ENCODE measurements at regions not wholly inside any gene's neighbourhood (a gene's known extent, or its start where the extent isn't known, plus 50 kb on each side); places are given as distances from the start of the nearest gene placed in this dataset.

DNA sequence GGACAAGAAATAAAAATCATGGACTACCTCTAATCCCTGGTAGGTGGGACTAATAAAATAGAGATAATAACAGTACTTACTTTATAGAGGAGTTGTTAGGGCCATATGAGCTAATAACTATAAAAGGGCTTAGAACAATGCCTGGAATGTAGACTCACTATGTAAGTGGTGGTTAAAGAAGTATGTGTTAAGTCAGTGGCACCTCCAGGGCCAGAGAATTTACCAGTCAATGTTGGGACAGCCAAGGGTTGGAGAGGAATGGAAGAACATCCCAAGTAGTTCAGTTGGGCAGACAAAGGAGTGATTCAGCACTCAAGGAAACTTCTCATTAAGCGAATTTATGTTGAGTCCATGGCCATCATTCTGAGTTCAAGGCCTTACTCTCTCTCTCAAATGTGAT lies 116.8 kb downstream of the OTOR start:
- Histone ChIP-seq H2AFZ (ENCODE audit: control insufficient read depth, low read depth, low read length) (no peak overlapping the region), H3K4me1 (ENCODE audit: control insufficient read depth, insufficient read depth, low read length) (no peaks in the 10 kb centered on the region), H3K4me3 (no peak overlapping the region), H3K27me3 (replicated peaks in 1 of 2; ENCODE audit: control insufficient read depth in 2 of 2, insufficient read depth in 2 of 2, low read length in 1 of 2) (no peaks in the 10 kb centered on the region), H3K9ac (ENCODE audit: control insufficient read depth, insufficient read depth, low read length) (no peak overlapping the region), H3K27ac (ENCODE audit: control insufficient read depth, insufficient read depth) (no peak overlapping the region), H3K9me3 (replicated peaks; ENCODE audit: control insufficient read depth, insufficient read depth, low read length) (no peaks in the 10 kb centered on the region), H3K79me2 (ENCODE audit: control insufficient read depth, insufficient read depth, low read length) (no peaks in the 10 kb centered on the region), H3K4me2 (ENCODE audit: control insufficient read depth, insufficient read depth) (no peak overlapping the region), H4K20me1 (ENCODE audit: control insufficient read depth, insufficient read depth) (no peaks in the 10 kb centered on the region), H3K36me3 (ENCODE audit: control insufficient read depth in 2 of 2, insufficient read depth in 2 of 2, low read length in 1 of 2) (no peaks in the 10 kb centered on the region)
- no TSS peak for BruUV-seq (replicated peaks)
- no peak for ATAC-seq
- no peak for FAIRE-seq
- intact Hi-C loops (cut with micrococcal nuclease; ENCODE audit: unreplicated experiment), result no loop called here
- no peak for TF ChIP-seq EP300 (IDR thresholded peaks at IDR 0.05; ENCODE audit: borderline replicate concordance in 1 of 2, control insufficient read depth in 1 of 2, low read depth in 2 of 2, low read length in 2 of 2)
- TF ChIP-seq SUPT20H (IDR thresholded peaks at IDR 0.05; ENCODE audit: borderline replicate concordance, control insufficient read depth, low read depth, low read length), result no peak
- no peak for TF ChIP-seq ZNF207 (IDR thresholded peaks at IDR 0.05; ENCODE audit: borderline replicate concordance)
- no peak for TF ChIP-seq NR2F1 (conservative IDR thresholded peaks at IDR 0.05)
- no peak for TF ChIP-seq POLR2A (IDR thresholded peaks at IDR 0.05; ENCODE audit: low read depth, low read length)
- no peak for TF ChIP-seq HDAC2 (IDR thresholded peaks at IDR 0.05)
- no peak for TF ChIP-seq ELK1 (IDR thresholded peaks at IDR 0.05; ENCODE audit: low read depth, low read length)
- no peak for TF ChIP-seq SREBF2 (IDR thresholded peaks at IDR 0.05; ENCODE audit: low read length)
- TF ChIP-seq, protein P1, sequence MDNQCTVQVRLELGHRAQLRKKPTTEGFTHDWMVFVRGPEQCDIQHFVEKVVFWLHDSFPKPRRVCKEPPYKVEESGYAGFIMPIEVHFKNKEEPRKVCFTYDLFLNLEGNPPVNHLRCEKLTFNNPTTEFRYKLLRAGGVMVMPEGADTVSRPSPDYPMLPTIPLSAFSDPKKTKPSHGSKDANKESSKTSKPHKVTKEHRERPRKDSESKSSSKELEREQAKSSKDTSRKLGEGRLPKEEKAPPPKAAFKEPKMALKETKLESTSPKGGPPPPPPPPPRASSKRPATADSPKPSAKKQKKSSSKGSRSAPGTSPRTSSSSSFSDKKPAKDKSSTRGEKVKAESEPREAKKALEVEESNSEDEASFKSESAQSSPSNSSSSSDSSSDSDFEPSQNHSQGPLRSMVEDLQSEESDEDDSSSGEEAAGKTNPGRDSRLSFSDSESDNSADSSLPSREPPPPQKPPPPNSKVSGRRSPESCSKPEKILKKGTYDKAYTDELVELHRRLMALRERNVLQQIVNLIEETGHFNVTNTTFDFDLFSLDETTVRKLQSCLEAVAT (IDR thresholded peaks at IDR 0.05), result no peak
- no peak for DNase-seq (ENCODE audit: low read depth, low spot score)
- ChIA-PET SMC1A (ENCODE audit: uncharacterized antibody, unreplicated experiment) (no interaction called here), CTCF (interaction anchor here (0.6 kb wide), 1 partner anchor 11 kb away, joined by 3 read pairs; no protein-coding TSS in a partner anchor), POLR2A (no interaction called here), RAD21 (ENCODE audit: unreplicated experiment) (no interaction called here)
- in situ Hi-C loops (cut with MboI), result no loop called here
- whole genome bisulfite sequencing (ENCODE audit: insufficient coverage, insufficient replicate concordance, low lambda C conversion rate, missing lambda C conversion rate), result 19% methylated on average over 1 of the region's 1 CpG
